Astrocyte of the cerebellum (primary cell): ENCODE measurements at regions not wholly inside any gene's neighbourhood (a gene's known extent, or its start where the extent isn't known, plus 50 kb on each side); places are given as distances from the start of the nearest gene placed in this dataset.
"Not testable (repeated sequence)": the region's sequence is repeated elsewhere in the genome, so short reads cannot be mapped to it uniquely, and the experiment has no call there.

Experiments used
- DNase-seq: peaks from one replicate; pipeline ENCODE4 v3.0.0-alpha.2; 2011; ENCODE audit warnings: low read depth
- H3K4me3 ChIP-seq: 2 replicates; pipeline ENCODE4 v1.5.1; 2011; ENCODE audit warnings: mild to moderate bottlenecking, low read depth, low read length, moderate library complexity
- in situ Hi-C: cut with HindIII; loops from 2 replicates; pipeline ENCODE4 v1.10.0; 2017; ENCODE audit warnings: low sequenced_read_pairs
- TF ChIP-seq, protein P1 (sequence below): IDR thresholded peaks from 2 replicates; pipeline ENCODE4 v1.5.1; 2012; ENCODE audit warnings: low read length, low read depth, moderate library complexity, mild to moderate bottlenecking; ENCODE audit errors: missing control alignments

DNA sequence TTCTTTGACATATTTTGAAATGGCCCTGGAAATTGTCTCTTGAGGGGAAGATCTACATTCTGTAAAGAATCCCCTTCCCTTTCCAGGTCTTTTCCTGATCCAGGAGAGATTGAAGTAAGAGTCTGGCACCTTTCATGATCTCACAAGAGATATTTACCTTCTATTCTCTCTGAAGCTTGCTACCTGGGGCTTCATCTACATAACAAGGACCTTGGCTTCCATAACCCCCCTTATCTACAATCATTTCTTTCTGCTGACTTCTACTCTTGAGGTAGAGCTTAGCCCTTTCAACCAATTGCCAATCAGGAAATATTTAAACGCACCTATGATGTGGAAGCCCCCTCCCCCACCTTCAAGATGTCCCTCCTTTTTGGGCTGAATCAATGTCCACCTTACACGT is 383.7 kb upstream of the MAGEB18 start:
- in situ Hi-C loops = no loop called here
- no peak overlapping the region for H3K4me3 ChIP-seq
- TF ChIP-seq, protein P1, sequence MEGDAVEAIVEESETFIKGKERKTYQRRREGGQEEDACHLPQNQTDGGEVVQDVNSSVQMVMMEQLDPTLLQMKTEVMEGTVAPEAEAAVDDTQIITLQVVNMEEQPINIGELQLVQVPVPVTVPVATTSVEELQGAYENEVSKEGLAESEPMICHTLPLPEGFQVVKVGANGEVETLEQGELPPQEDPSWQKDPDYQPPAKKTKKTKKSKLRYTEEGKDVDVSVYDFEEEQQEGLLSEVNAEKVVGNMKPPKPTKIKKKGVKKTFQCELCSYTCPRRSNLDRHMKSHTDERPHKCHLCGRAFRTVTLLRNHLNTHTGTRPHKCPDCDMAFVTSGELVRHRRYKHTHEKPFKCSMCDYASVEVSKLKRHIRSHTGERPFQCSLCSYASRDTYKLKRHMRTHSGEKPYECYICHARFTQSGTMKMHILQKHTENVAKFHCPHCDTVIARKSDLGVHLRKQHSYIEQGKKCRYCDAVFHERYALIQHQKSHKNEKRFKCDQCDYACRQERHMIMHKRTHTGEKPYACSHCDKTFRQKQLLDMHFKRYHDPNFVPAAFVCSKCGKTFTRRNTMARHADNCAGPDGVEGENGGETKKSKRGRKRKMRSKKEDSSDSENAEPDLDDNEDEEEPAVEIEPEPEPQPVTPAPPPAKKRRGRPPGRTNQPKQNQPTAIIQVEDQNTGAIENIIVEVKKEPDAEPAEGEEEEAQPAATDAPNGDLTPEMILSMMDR = no peak
- DNase-seq = no peak

DNA sequence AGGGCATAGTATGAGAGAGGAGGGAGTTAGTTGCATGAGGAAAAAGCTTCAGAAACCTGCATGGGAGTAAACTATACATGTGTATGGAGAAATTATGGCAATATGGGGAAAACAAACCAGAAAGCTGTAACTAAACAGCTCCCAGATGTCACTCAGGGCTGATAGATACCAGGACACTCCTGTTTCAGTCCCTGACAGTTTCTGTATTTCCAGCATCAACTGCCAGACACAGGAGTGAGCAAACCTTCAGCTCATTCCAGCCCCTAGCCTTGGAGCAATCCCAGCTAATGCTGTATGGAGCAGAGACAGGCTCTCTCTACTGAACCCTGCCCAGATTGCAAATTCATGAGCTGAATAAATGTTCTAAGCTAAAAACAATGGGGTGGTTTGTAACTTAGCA is 382.9 kb upstream of the MAGEB18 start:
- no peak overlapping the region for H3K4me3 ChIP-seq
- TF ChIP-seq, protein P1 = no peak
- in situ Hi-C loops = no loop called here
- DNase-seq = no peak

DNA sequence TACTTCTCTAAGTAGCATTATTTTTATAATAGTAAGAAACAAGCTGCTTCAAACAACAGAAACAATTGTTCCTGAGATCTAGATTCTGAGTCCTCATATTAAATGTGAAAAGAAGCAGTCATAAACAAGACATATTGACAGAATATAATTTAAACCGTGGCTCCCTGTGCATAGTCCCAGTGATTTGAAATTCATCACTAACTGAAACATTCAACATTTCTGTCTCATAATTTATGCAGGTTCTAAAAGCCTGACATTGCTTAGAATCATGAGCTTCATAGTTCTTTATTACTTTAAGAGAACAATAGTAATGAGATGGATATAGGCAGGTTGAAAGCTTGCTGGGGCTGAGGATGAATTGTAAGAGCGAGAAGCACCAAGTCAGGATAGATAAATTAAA is 375.5 kb upstream of the MAGEB18 start:
- TF ChIP-seq, protein P1 = no peak

DNA sequence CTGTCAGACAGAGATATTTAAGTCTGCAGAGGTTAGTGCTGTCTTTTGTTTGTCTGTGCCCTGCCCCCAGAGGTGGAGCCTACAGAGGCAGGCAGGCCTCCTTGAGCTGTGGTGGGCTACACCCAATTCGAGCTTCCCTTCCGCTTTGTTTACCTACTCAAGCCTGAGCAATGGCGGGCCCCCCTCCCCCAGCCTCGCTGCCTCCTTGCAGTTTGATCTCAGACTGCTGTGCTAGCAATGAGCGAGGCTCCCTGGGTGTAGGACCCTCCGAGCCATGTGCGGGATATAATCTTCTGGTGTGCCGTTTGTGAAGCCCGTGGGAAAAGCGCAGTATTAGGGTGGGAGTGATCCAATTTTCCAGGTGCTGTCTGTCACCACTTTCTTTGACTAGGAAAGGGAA is 366.3 kb upstream of the MAGEB18 start:
- in situ Hi-C loops, DNase-seq, H3K4me3 ChIP-seq: not testable (repeated sequence)

More for the DNA sequence above, 375.5 kb upstream of the MAGEB18 start:
- in situ Hi-C loops = no loop called here
- DNase-seq = no peak
- H3K4me3 ChIP-seq = no peak overlapping the region

DNA sequence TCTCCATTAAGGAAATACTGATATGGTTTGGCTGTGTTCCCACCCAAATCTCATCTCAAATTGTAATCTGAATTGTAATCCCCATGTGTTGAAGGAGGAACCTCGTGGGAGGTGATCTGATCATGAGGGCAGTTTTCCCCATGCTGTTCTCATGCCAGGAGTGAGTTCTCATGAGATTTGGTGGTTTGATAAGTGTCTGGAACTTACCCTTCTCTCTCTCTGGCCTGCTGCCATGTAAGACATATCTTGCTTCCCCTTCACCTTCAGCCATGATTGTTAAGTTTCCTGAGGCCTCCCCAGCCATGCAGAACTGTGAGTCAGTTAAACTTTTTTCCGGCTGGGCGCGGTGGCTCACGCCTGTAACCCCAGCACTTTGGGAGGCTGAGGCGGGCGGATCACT is 340.3 kb upstream of the MAGEB18 start:
- in situ Hi-C loops, DNase-seq, H3K4me3 ChIP-seq: not testable (repeated sequence)

DNA sequence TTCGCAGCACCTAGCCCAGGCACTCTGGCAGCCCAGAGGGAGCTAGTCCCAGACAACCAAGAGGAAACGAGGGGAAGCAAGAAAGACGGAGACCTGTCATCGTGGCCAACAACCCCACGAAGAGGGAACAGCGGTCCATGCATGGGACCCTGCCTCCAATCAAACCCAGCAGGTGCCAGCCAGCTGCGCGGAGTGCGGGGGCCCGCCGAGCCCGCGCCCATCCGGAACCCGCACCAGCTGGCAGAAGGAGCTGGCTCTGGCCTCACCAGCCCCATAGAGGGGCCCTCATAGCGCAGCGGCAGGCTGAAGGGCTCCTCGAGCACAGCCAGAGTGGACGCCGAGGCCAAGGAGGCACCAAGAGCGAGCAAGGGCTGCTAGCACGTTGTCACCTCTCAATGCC is 332.4 kb upstream of the MAGEB18 start:
- in situ Hi-C loops = no loop called here
- H3K4me3 ChIP-seq = no peak overlapping the region
- TF ChIP-seq, protein P1 = no peak
- no peak for DNase-seq

DNA sequence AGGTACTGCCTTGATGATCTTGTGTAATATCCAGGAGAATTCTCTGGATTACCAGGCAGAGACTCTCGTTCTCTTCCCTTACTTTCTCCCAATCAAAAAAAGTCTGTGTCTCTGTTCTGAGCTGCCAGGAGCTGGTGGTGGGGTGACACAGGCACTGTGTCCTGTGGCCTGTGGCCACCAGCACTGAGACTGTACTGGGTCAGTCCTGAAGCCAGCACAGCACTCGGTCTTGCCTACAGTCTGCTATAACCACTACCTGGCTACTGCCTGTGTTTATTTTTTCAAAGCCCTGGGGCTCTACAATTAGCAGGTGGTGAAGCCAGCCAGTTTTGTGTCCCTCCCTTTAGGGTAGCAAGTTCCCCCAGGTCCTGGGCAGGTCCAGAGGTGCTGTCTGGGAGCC is 331.1 kb upstream of the MAGEB18 start:
- TF ChIP-seq, protein P1 = no peak
- in situ Hi-C loops = no loop called here
- DNase-seq = no peak
- H3K4me3 ChIP-seq = no peak overlapping the region

DNA sequence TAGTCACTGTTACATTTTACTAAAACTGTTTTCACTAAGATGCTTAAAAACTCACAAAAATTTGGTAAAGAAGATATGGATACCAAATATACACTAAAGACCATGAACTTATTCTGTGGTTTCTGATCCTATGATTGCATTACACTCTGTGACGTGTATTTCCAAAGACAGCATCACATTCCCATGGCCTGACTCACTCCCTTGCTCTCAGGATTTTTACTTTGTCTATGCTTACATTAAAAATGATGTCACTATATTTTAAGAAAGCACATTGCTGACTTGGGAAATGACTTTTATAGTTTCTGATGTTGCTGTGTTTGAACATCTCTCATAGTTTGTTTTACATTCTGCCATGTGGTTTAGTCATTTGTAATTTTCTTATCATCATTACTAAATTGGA is 327.9 kb upstream of the MAGEB18 start:
- H3K4me3 ChIP-seq = no peak overlapping the region
- in situ Hi-C loops = no loop called here
- DNase-seq = peak; percentile 16
- TF ChIP-seq, protein P1 = no peak
